HG03095 (cell line): ENCODE measurements at regions not wholly inside any gene's neighbourhood (a gene's known extent, or its start where the extent isn't known, plus 50 kb on each side); places are given as distances from the start of the nearest gene placed in this dataset.
"Not testable (repeated sequence)": the region's sequence is repeated elsewhere in the genome, so short reads cannot be mapped to it uniquely, and the experiment has no call there.

ENCODE experiments used
- ATAC-seq: cut with Tn5 transposase; IDR thresholded peaks from one replicate; pipeline ENCODE4 v1.9.1; 2021; ENCODE audit warnings: moderate library complexity; ENCODE audit not compliant: unreplicated experiment

GRCh38 chr4:13981499-13981898, 354.0 kb upstream of the BOD1L1 start:
- ATAC-seq, result no peak

- ATAC-seq, result no peak
These were observed 354.5 kb upstream of the BOD1L1 start for GRCh38 chr4:13982010-13982409.

- ATAC-seq, result no peak
These were observed 355.8 kb upstream of the BOD1L1 start for GRCh38 chr4:13983189-13983790.

GRCh38 chr4:13984991-13985800, 357.7 kb upstream of the BOD1L1 start:
- no peak for ATAC-seq

GRCh38 chr4:13985837-13986236, 358.3 kb upstream of the BOD1L1 start:
- no peak for ATAC-seq

GRCh38 chr4:13986548-13986947, 359.0 kb upstream of the BOD1L1 start:
- no peak for ATAC-seq

- ATAC-seq, result no peak
These were observed 361.1 kb upstream of the BOD1L1 start for GRCh38 chr4:13988353-13989305.

- ATAC-seq, result no peak
These were observed 362.0 kb upstream of the BOD1L1 start for GRCh38 chr4:13989501-13989900.

GRCh38 chr4:13990596-13991589, 363.4 kb upstream of the BOD1L1 start:
- no peak for ATAC-seq

GRCh38 chr4:13992041-13992440, 364.5 kb upstream of the BOD1L1 start:
- no peak for ATAC-seq

GRCh38 chr4:13992975-13993520, 365.5 kb upstream of the BOD1L1 start:
- no peak for ATAC-seq

- ATAC-seq, result no peak
These were observed 366.5 kb upstream of the BOD1L1 start for GRCh38 chr4:13994016-13994415.

GRCh38 chr4:13998850-13999445, 371.4 kb upstream of the BOD1L1 start:
- no peak for ATAC-seq

GRCh38 chr4:14000091-14000814, 372.7 kb upstream of the BOD1L1 start:
- ATAC-seq, result no peak

- ATAC-seq, result not testable (repeated sequence)
These were observed 374.8 kb upstream of the BOD1L1 start for GRCh38 chr4:14002331-14002730.

GRCh38 chr4:14008494-14008893, 381.0 kb upstream of the BOD1L1 start:
- ATAC-seq, result no peak

- ATAC-seq, result no peak
These were observed 390.8 kb upstream of the BOD1L1 start for GRCh38 chr4:14018191-14018853.

- ATAC-seq, result no peak
These were observed 394.9 kb upstream of the BOD1L1 start for GRCh38 chr4:14022456-14022855.
